ENCODE measurements at regions not wholly inside any gene's neighbourhood (a gene's known extent, or its start where the extent isn't known, plus 50 kb on each side); places are given as distances from the start of the nearest gene placed in this dataset.

GRCh38 chr21:25466470-25466869 is 140.8 kb downstream of the MRPL39 start:
- WGBS, 3 donors = 90 to 94% (median 91%) methylated on average over 2 of the region's 2 CpGs
- ATAC-seq (no peak), DNase-seq (no peak)
- Histone ChIP-seq H3K27ac (no peak overlapping the region), H3K27me3 (ENCODE audit: insufficient read depth in 3 of 3, low read length in 2 of 3) (no peaks in the 10 kb centered on the region), H3K4me1 (no peaks in the 10 kb centered on the region), H3K4me3 (no peak overlapping the region), H3K9me3 (no peaks in the 10 kb centered on the region), H3K36me3 (ENCODE audit: insufficient read depth in 1 of 2, low read depth in 1 of 2) (no peaks in the 10 kb centered on the region)
- intact Hi-C loops (cut with DNase I) = no loop called here
- TF ChIP-seq, protein P1, sequence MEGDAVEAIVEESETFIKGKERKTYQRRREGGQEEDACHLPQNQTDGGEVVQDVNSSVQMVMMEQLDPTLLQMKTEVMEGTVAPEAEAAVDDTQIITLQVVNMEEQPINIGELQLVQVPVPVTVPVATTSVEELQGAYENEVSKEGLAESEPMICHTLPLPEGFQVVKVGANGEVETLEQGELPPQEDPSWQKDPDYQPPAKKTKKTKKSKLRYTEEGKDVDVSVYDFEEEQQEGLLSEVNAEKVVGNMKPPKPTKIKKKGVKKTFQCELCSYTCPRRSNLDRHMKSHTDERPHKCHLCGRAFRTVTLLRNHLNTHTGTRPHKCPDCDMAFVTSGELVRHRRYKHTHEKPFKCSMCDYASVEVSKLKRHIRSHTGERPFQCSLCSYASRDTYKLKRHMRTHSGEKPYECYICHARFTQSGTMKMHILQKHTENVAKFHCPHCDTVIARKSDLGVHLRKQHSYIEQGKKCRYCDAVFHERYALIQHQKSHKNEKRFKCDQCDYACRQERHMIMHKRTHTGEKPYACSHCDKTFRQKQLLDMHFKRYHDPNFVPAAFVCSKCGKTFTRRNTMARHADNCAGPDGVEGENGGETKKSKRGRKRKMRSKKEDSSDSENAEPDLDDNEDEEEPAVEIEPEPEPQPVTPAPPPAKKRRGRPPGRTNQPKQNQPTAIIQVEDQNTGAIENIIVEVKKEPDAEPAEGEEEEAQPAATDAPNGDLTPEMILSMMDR (IDR thresholded peaks at IDR 0.05) = no peak

GRCh38 chr21:25465263-25465662 is 142.0 kb downstream of the MRPL39 start:
- intact Hi-C loops (cut with DNase I) = no loop called here
- no peaks in the 10 kb centered on the region for H3K4me1 ChIP-seq
- DNase-seq (no peak), ATAC-seq (no peak)
- no peak overlapping the region for H3K27ac ChIP-seq
- H3K36me3 ChIP-seq (ENCODE audit: insufficient read depth in 1 of 2, low read depth in 1 of 2) = no peaks in the 10 kb centered on the region
- H3K27me3 ChIP-seq (ENCODE audit: insufficient read depth in 3 of 3, low read length in 2 of 3) = no peaks in the 10 kb centered on the region
- TF ChIP-seq, protein P1 (IDR thresholded peaks at IDR 0.05) = no peak
- H3K9me3 ChIP-seq = no peaks in the 10 kb centered on the region
- no peak overlapping the region for H3K4me3 ChIP-seq

DNA sequence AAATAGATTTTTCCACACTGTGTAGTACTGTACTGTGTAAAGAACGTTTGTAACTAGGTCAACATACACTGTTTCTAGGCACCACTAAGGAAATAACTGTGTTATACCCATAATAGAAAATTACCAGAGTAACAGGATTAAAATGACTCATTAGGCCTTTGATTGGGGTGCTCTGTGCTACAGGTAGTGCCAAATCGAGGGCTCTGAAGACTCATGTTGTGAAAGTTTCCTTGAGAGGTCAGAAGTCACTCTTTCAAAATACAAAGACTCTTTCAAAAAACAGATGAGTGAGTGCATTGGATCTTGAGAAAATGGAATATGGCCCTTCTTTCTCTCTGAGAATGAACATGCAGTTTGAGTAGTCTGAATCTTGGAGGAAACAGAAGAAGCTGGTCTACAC is 143.0 kb downstream of the MRPL39 start:
- no peak for ATAC-seq
- intact Hi-C loops (cut with DNase I) = no loop called here
- H3K27ac ChIP-seq = no peak overlapping the region
- no peaks in the 10 kb centered on the region for H3K36me3 ChIP-seq (ENCODE audit: insufficient read depth in 1 of 2, low read depth in 1 of 2)
- no peaks in the 10 kb centered on the region for H3K9me3 ChIP-seq
- no peak for DNase-seq
- H3K4me3 ChIP-seq = no peak overlapping the region
- WGBS, 3 donors = 40 to 53% (median 53%) methylated on average over 2 of the region's 2 CpGs
- no peaks in the 10 kb centered on the region for H3K27me3 ChIP-seq (ENCODE audit: insufficient read depth in 3 of 3, low read length in 2 of 3)
- TF ChIP-seq, protein P1 (IDR thresholded peaks at IDR 0.05) = no peak
- H3K4me1 ChIP-seq = no peaks in the 10 kb centered on the region

DNA sequence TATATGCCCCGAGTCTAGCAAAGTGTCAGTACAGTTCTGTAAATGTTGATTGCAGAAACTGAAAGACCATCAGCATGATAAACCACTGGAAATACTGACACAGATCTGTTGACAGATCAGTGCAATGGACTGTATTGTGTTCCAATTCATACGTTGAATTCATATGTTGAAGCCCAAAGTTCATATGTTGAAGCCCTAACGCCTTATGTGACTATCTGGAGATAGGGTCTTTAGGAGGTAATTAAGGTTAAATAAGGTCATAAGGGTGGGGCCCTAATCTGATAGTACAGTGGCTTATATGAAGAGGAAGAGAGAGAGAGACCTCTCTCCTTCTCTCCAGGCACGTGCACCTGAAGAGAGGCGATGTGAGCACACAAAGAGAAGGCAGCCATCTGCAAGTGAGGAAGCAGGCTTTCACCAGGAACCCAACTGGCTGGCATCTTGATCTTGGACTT is 144.7 kb downstream of the MRPL39 start:
- H3K4me3 ChIP-seq = no peak overlapping the region
- ATAC-seq = no peak
- TF ChIP-seq, protein P1 (IDR thresholded peaks at IDR 0.05) = no peak
- no peaks in the 10 kb centered on the region for H3K9me3 ChIP-seq
- intact Hi-C loops (cut with DNase I) = no loop called here
- H3K27me3 ChIP-seq (ENCODE audit: insufficient read depth in 3 of 3, low read length in 2 of 3) = no peaks in the 10 kb centered on the region
- H3K4me1 ChIP-seq = no peaks in the 10 kb centered on the region
- H3K27ac ChIP-seq = no peak overlapping the region
- H3K36me3 ChIP-seq (ENCODE audit: insufficient read depth in 1 of 2, low read depth in 1 of 2) = no peaks in the 10 kb centered on the region
- DNase-seq = no peak
- WGBS, 3 donors = 62 to 86% (median 66%) methylated on average over 5 of the region's 5 CpGs

GRCh38 chr21:25461725-25462124 is 145.6 kb downstream of the MRPL39 start:
- H3K4me3 ChIP-seq = no peak overlapping the region
- WGBS, 3 donors = 27 to 64% (median 36%) methylated on average over 1 of the region's 1 CpG
- H3K27me3 ChIP-seq (ENCODE audit: insufficient read depth in 3 of 3, low read length in 2 of 3) = no peaks in the 10 kb centered on the region
- no peak for DNase-seq
- H3K36me3 ChIP-seq (ENCODE audit: insufficient read depth in 1 of 2, low read depth in 1 of 2) = no peaks in the 10 kb centered on the region
- no peaks in the 10 kb centered on the region for H3K9me3 ChIP-seq
- TF ChIP-seq, protein P1 (IDR thresholded peaks at IDR 0.05) = no peak
- no peak overlapping the region for H3K27ac ChIP-seq
- intact Hi-C loops (cut with DNase I) = no loop called here
- no peaks in the 10 kb centered on the region for H3K4me1 ChIP-seq
- ATAC-seq = no peak

Measured in psoas muscle (tissue), 7 donors.